ENCODE measurements at regions not wholly inside any gene's neighbourhood (a gene's known extent, or its start where the extent isn't known, plus 50 kb on each side); places are given as distances from the start of the nearest gene placed in this dataset.

- Histone ChIP-seq H3K27me3 (ENCODE audit: control insufficient read depth in 1 of 2, insufficient read depth in 2 of 2, low read length in 2 of 2) (no peaks in the 10 kb centered on the region), H3K36me3 (ENCODE audit: insufficient read depth, low read length) (no peaks in the 10 kb centered on the region), H3K4me1 (ENCODE audit: insufficient read depth, low read length) (no peaks in the 10 kb centered on the region), H3K4me3 (ENCODE audit: low read depth in 1 of 2, low read length in 2 of 2) (no peak overlapping the region), H3K27ac (ENCODE audit: low read depth, low read length) (no peak overlapping the region), H3K9me3 (ENCODE audit: low read length) (no peaks in the 10 kb centered on the region), H3K9ac (ENCODE audit: low read length) (no peak overlapping the region)
Measured at GRCh38 chr5:35333366-35333765, 103.1 kb upstream of the PRLR start.

- no peaks in the 10 kb centered on the region for H3K4me1 ChIP-seq (ENCODE audit: insufficient read depth, low read length)
- H3K27ac ChIP-seq (ENCODE audit: low read depth, low read length) = no peak overlapping the region
- no peaks in the 10 kb centered on the region for H3K27me3 ChIP-seq (ENCODE audit: control insufficient read depth in 1 of 2, insufficient read depth in 2 of 2, low read length in 2 of 2)
- H3K9me3 ChIP-seq (ENCODE audit: low read length) = no peaks in the 10 kb centered on the region
- no peak overlapping the region for H3K9ac ChIP-seq (ENCODE audit: low read length)
- no peak overlapping the region for H3K4me3 ChIP-seq (ENCODE audit: low read depth in 1 of 2, low read length in 2 of 2)
- no peaks in the 10 kb centered on the region for H3K36me3 ChIP-seq (ENCODE audit: insufficient read depth, low read length)
Measured at GRCh38 chr5:35331956-35332950, 102.0 kb upstream of the PRLR start.

- Histone ChIP-seq H3K27me3 (ENCODE audit: control insufficient read depth in 1 of 2, insufficient read depth in 2 of 2, low read length in 2 of 2) (no peaks in the 10 kb centered on the region), H3K9ac (ENCODE audit: low read length) (no peak overlapping the region), H3K9me3 (ENCODE audit: low read length) (no peaks in the 10 kb centered on the region), H3K4me3 (ENCODE audit: low read depth in 1 of 2, low read length in 2 of 2) (no peak overlapping the region), H3K4me1 (ENCODE audit: insufficient read depth, low read length) (no peaks in the 10 kb centered on the region), H3K36me3 (ENCODE audit: insufficient read depth, low read length) (no peaks in the 10 kb centered on the region), H3K27ac (ENCODE audit: low read depth, low read length) (no peak overlapping the region)
Measured at GRCh38 chr5:35325836-35326235, 95.5 kb upstream of the PRLR start.

DNA sequence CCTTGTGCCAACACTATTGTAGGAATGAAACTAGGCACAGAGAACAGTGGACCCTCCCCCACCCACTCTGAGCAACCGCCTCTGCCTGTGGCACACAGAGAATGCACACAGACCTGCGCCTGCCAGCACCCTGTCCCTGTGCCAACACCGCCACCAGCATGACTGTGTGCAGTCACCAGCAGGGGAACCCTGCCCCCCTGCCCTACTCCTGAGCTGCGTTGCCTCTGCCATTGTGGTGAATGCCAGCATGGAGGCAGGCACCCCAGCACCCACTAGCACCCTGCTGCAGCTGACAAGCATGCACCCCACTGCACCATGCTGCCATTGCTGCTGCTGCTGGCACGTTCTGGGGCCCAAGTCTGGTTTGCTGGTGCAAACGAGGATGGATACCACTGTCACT is 94.4 kb upstream of the PRLR start:
- no peak overlapping the region for H3K27ac ChIP-seq (ENCODE audit: low read depth, low read length)
- H3K4me1 ChIP-seq (ENCODE audit: insufficient read depth, low read length) = no peaks in the 10 kb centered on the region
- no peak overlapping the region for H3K9ac ChIP-seq (ENCODE audit: low read length)
- H3K9me3 ChIP-seq (ENCODE audit: low read length) = no peaks in the 10 kb centered on the region
- no peaks in the 10 kb centered on the region for H3K27me3 ChIP-seq (ENCODE audit: control insufficient read depth in 1 of 2, insufficient read depth in 2 of 2, low read length in 2 of 2)
- no peaks in the 10 kb centered on the region for H3K36me3 ChIP-seq (ENCODE audit: insufficient read depth, low read length)
- no peak overlapping the region for H3K4me3 ChIP-seq (ENCODE audit: low read depth in 1 of 2, low read length in 2 of 2)

DNA sequence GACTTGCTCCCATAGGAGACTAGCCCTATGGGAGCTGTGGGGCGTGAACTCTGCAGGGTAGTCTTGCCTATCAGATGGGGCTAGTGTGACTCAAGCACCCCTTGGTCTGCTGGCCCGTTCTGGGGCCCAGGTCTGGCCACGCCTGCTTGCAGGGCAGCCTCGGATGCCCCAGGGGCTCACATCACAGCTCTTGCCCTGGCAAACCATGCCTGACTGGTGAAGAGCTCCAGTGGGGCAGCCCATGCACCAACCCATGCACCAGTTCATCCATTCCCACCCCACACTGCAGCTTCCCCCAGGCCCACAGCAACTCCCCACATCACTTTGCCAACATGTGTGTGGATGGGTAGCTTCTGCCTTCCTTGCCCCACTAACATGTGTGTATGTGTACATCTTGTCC is 93.9 kb upstream of the PRLR start:
- Histone ChIP-seq H3K4me3 (ENCODE audit: low read depth in 1 of 2, low read length in 2 of 2) (no peak overlapping the region), H3K4me1 (ENCODE audit: insufficient read depth, low read length) (no peaks in the 10 kb centered on the region), H3K9ac (ENCODE audit: low read length) (no peak overlapping the region), H3K9me3 (ENCODE audit: low read length) (no peaks in the 10 kb centered on the region), H3K27ac (ENCODE audit: low read depth, low read length) (no peak overlapping the region), H3K27me3 (ENCODE audit: control insufficient read depth in 1 of 2, insufficient read depth in 2 of 2, low read length in 2 of 2) (no peaks in the 10 kb centered on the region), H3K36me3 (ENCODE audit: insufficient read depth, low read length) (no peaks in the 10 kb centered on the region)

- H3K9me3 ChIP-seq (ENCODE audit: low read length) = no peaks in the 10 kb centered on the region
- no peaks in the 10 kb centered on the region for H3K27me3 ChIP-seq (ENCODE audit: control insufficient read depth in 1 of 2, insufficient read depth in 2 of 2, low read length in 2 of 2)
- H3K27ac ChIP-seq (ENCODE audit: low read depth, low read length) = no peak overlapping the region
- no peak overlapping the region for H3K9ac ChIP-seq (ENCODE audit: low read length)
- H3K4me3 ChIP-seq (ENCODE audit: low read depth in 1 of 2, low read length in 2 of 2) = no peak overlapping the region
- no peaks in the 10 kb centered on the region for H3K36me3 ChIP-seq (ENCODE audit: insufficient read depth, low read length)
- H3K4me1 ChIP-seq (ENCODE audit: insufficient read depth, low read length) = no peaks in the 10 kb centered on the region
Measured at GRCh38 chr5:35320029-35320428, 89.7 kb upstream of the PRLR start.

DNA sequence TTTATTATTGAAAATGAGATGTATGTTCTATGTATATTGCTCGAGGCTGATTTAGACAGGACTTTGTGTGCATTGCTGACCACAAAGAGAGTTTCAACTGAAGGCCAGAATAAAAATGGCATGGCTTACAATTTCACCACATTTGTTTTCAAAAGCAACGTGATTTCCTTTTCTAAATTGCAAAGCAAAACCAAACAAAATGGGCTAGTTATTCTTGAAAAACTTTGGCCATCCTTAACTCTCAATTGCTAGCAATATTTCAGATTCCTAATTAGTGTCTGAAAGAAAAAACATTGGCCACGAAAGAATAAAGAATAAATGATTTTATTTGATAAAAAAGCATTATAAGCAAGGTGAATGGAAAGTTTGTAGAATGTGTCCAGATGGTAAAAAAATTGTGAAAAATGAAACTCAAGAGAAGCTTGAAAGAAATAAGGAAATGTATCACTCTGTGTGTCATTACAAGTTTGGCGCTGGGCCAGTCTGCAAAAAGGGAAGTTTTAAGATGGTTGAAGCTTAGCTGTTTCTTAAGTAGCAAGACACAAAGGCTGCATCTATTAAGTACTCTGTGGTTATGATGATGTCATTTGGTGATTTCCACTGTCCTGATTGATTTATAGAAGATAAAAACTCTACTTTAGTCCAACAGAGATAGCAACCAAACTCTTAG is 89.2 kb upstream of the PRLR start:
- no peaks in the 10 kb centered on the region for H3K36me3 ChIP-seq (ENCODE audit: insufficient read depth, low read length)
- no peaks in the 10 kb centered on the region for H3K9me3 ChIP-seq (ENCODE audit: low read length)
- no peaks in the 10 kb centered on the region for H3K4me1 ChIP-seq (ENCODE audit: insufficient read depth, low read length)
- H3K27me3 ChIP-seq (ENCODE audit: control insufficient read depth in 1 of 2, insufficient read depth in 2 of 2, low read length in 2 of 2) = no peaks in the 10 kb centered on the region
- H3K9ac ChIP-seq (ENCODE audit: low read length) = no peak overlapping the region
- H3K27ac ChIP-seq (ENCODE audit: low read depth, low read length) = no peak overlapping the region
- no peak overlapping the region for H3K4me3 ChIP-seq (ENCODE audit: low read depth in 1 of 2, low read length in 2 of 2)

DNA sequence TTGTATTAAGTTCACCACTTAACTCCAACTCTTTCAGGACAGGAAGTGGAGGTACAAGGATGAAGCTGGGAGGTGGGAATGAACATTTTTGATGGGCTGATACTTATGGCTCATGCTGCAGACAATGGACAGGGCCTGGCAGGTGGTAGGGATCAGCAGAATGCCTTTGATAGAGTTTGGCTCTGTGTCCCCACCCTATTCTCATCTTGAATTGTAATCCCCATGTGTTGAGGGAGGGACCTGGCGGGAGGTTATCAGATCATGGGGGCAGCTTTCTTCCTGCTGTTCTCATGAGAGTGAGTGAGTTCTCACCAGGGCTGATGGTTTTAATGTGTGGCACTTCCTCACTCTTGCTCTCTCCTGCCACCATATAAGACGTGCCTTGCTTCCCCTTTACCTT is 87.3 kb upstream of the PRLR start:
- H3K36me3 ChIP-seq (ENCODE audit: insufficient read depth, low read length) = no peaks in the 10 kb centered on the region
- no peak overlapping the region for H3K27ac ChIP-seq (ENCODE audit: low read depth, low read length)
- H3K9me3 ChIP-seq (ENCODE audit: low read length) = no peaks in the 10 kb centered on the region
- no peaks in the 10 kb centered on the region for H3K27me3 ChIP-seq (ENCODE audit: control insufficient read depth in 1 of 2, insufficient read depth in 2 of 2, low read length in 2 of 2)
- H3K9ac ChIP-seq (ENCODE audit: low read length) = no peak overlapping the region
- H3K4me3 ChIP-seq (ENCODE audit: low read depth in 1 of 2, low read length in 2 of 2) = no peak overlapping the region
- no peaks in the 10 kb centered on the region for H3K4me1 ChIP-seq (ENCODE audit: insufficient read depth, low read length)

DNA sequence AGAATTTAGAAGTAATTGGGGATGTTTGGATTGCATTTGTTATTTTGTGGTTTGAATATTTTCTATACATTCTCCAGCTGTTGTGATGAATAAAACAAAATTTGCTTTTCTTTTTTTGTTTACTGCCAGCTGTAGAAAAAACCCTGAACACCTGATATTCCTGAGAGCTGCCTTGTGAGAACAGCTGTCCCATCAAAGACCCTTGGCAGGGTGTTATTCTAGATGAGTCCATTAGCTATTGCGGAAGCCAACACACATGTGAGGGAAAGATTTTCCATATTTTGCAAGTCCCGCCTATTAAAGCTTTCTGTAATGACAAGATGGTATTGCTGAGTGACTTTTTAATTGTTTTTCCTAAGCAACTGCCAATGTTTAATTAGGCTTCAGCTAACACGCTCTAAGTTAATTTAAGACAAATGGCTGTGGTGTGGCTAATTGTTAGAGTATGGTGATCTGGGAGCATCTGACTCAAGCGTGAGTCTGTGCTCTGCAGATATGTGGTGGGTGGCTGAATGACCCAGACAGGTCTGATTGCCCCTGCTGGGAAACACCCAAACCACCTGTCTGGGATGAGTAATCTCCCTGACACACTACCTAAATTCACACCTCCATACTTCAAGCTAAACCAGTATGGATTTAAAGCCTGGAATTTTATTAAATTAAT is 86.5 kb upstream of the PRLR start:
- no peak overlapping the region for H3K9ac ChIP-seq (ENCODE audit: low read length)
- no peaks in the 10 kb centered on the region for H3K4me1 ChIP-seq (ENCODE audit: insufficient read depth, low read length)
- H3K27me3 ChIP-seq (ENCODE audit: control insufficient read depth in 1 of 2, insufficient read depth in 2 of 2, low read length in 2 of 2) = no peaks in the 10 kb centered on the region
- H3K9me3 ChIP-seq (ENCODE audit: low read length) = no peaks in the 10 kb centered on the region
- H3K27ac ChIP-seq (ENCODE audit: low read depth, low read length) = no peak overlapping the region
- no peak overlapping the region for H3K4me3 ChIP-seq (ENCODE audit: low read depth in 1 of 2, low read length in 2 of 2)
- no peaks in the 10 kb centered on the region for H3K36me3 ChIP-seq (ENCODE audit: insufficient read depth, low read length)

DNA sequence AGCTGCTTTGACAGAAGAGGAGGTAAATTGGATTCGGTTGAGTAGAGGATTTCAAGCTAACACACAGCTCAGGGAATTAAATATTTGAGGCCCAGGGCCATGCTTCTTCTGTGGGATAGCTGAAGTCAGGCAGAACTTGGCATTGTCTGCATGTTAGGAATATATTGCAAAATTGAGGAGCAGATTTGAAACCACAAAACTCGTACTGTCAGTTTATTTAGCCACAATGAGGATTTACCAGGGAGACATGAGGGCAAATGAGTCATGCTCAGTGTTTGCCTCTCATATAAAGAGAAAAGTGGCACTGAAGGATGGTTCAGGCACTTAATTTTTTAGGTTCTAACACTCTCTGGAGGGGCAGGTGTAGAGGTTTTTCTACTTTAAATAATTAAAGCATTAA is 83.0 kb upstream of the PRLR start:
- H3K9ac ChIP-seq (ENCODE audit: low read length) = no peak overlapping the region
- no peaks in the 10 kb centered on the region for H3K36me3 ChIP-seq (ENCODE audit: insufficient read depth, low read length)
- no peaks in the 10 kb centered on the region for H3K4me1 ChIP-seq (ENCODE audit: insufficient read depth, low read length)
- H3K27me3 ChIP-seq (ENCODE audit: control insufficient read depth in 1 of 2, insufficient read depth in 2 of 2, low read length in 2 of 2) = no peaks in the 10 kb centered on the region
- no peaks in the 10 kb centered on the region for H3K9me3 ChIP-seq (ENCODE audit: low read length)
- no peak overlapping the region for H3K4me3 ChIP-seq (ENCODE audit: low read depth in 1 of 2, low read length in 2 of 2)
- no peak overlapping the region for H3K27ac ChIP-seq (ENCODE audit: low read depth, low read length)

DNA sequence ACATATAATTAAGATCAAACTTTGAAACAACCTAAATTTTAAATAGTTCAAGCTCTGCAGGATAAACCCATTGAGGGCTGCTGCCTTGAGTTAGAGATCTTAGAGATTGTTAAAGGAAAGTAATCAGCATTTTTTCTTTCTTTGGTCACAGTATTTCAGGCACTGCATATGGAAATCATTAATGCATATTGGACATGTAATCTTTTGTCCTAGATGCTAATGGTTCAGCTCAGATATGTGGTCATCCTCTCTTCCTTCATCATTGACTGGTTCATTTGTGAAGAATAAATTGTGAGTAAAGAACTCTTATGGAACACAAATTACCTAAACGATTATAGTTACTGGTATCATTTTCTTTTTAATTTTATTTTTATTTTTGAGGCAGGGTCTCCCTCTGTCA is 82.0 kb upstream of the PRLR start:
- H3K36me3 ChIP-seq (ENCODE audit: insufficient read depth, low read length) = no peaks in the 10 kb centered on the region
- no peaks in the 10 kb centered on the region for H3K4me1 ChIP-seq (ENCODE audit: insufficient read depth, low read length)
- H3K27ac ChIP-seq (ENCODE audit: low read depth, low read length) = no peak overlapping the region
- H3K27me3 ChIP-seq (ENCODE audit: control insufficient read depth in 1 of 2, insufficient read depth in 2 of 2, low read length in 2 of 2) = no peaks in the 10 kb centered on the region
- no peak overlapping the region for H3K9ac ChIP-seq (ENCODE audit: low read length)
- no peaks in the 10 kb centered on the region for H3K9me3 ChIP-seq (ENCODE audit: low read length)
- no peak overlapping the region for H3K4me3 ChIP-seq (ENCODE audit: low read depth in 1 of 2, low read length in 2 of 2)

Data from muscle layer of colon (tissue), 2 donors.